VCaP (cell line): ENCODE measurements at regions not wholly inside any gene's neighbourhood (a gene's known extent, or its start where the extent isn't known, plus 50 kb on each side); places are given as distances from the start of the nearest gene placed in this dataset.
"Not testable (repeated sequence)": the region's sequence is repeated elsewhere in the genome, so short reads cannot be mapped to it uniquely, and the experiment has no call there.

Source experiments
- H3K27ac ChIP-seq: fragments of 450-650 bp; 2 replicates; pipeline ENCODE4 v1.5.1; 2017
- CTCF ChIP-seq: fragments of 450-650 bp; conservative IDR thresholded peaks from 2 replicates; pipeline ENCODE4 v1.5.1; 2017; ENCODE audit warnings: mild to moderate bottlenecking, moderate library complexity

DNA sequence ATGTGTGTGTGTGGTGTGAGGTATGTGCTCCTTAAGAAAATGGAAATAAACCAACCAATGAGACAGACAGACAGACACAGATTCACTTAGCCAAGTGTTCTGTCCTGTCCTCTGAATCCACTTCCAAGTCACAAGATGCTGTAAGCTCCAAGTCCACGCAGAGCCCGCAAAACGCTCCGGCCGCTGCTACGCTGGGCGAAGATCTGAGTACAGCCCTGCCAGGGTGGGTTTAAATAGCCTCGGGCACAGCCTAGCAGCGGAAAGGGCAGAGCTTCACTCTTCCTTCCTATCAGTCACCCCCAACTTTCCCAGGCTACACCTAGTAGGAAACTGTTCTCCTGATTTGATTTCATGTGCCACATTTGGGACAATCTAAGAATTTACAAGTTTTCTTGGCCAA, 121.2 kb upstream of the ANKRD30BL start:
- H3K27ac ChIP-seq: no peak overlapping the region
- TF ChIP-seq CTCF: no peak

DNA sequence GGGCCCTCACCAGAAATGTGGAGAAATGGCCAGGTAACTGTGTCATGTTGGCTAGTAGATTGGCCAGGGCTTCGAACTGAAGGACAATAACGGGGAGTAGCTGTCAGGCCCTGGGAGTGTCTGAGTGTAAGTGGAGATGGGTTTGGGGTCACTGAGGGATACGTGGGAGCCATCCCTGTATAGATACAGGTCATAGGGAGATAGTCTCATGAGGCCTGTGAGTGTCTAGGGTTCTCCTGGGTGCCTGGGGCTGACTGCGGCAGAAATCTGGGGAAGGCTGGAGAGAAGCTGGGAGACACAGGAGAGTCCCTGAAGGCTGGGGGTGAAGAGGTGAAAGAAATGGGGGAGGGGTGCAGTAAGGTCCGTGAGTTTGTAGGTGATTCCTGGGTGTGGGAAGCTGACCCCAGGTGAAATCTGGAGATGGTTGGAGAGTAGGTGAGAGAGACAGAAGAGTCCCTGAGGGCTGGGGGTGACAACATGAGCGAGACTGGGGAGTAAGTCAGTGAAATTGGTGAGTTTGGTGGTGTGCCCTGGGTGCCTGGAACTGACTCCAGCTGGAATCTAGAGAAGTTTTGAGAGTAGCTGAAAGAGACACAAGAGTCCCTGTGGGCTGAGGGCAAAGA, 124.6 kb upstream of the ANKRD30BL start:
- H3K27ac ChIP-seq: not testable (repeated sequence)

DNA sequence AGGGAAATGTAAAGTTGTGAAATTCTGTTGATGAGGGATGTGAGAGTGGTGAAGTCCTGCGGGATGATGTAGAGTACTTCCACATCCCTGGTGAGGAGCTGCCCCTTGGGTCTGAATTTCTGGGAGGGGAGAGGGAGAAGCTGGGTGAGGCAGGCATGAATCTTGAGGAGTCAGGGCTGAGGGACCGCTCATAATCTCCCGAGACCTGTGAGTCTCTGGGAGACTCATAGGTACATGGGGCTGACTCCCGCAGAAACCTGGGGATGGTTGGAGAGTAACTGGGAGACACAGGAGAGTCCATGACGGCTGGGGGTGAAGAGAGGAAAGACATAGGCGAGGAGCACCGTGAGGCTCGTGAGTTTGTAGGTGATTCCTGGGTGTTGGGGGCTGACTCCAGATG, 126.2 kb upstream of the ANKRD30BL start:
- H3K27ac ChIP-seq: not testable (repeated sequence)

- not testable (repeated sequence) for H3K27ac ChIP-seq
Observed at GRCh38 chr2:132289138-132289537, 127.4 kb upstream of the ANKRD30BL start.

GRCh38 chr2:132289812-132290211, 126.8 kb upstream of the GPR39 start:
- not testable (repeated sequence) for H3K27ac ChIP-seq

DNA sequence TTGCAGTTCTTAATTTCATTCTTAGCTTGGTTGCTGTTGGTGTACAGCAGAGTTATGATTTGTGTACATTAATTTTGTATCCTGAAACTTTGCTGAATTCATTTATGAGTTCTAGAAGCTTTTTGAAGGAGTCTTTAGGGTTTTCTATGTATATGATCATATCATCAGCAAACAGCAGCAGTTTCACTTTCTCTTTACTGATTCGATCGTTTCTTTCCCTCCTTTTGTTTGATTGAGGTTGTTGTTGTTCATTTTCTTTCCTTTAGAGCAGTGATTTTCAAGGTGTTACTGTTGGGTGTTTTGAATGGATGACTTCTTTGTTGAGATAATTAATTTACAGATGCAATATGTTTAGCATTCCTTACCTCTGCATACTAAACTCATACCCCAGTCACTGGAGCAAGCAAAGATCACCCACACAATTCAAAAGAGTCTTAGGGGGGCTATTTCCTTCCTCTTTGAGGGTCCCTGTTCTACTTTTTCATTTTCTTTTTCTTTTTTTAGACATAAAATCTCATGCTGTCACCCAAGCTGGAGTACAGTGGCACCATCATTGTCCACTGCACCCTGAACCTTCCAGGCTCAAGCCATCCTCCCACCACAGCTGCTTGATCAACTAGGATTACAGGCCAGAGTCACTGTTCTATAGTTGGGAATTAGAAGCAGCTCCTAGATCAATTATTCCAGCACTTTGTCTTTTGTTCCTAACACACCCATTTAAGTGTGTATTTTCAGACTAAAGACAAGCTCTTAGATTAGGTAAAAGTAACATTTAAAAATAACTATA, 115.8 kb upstream of the GPR39 start:
- H3K27ac ChIP-seq: not testable (repeated sequence)

DNA sequence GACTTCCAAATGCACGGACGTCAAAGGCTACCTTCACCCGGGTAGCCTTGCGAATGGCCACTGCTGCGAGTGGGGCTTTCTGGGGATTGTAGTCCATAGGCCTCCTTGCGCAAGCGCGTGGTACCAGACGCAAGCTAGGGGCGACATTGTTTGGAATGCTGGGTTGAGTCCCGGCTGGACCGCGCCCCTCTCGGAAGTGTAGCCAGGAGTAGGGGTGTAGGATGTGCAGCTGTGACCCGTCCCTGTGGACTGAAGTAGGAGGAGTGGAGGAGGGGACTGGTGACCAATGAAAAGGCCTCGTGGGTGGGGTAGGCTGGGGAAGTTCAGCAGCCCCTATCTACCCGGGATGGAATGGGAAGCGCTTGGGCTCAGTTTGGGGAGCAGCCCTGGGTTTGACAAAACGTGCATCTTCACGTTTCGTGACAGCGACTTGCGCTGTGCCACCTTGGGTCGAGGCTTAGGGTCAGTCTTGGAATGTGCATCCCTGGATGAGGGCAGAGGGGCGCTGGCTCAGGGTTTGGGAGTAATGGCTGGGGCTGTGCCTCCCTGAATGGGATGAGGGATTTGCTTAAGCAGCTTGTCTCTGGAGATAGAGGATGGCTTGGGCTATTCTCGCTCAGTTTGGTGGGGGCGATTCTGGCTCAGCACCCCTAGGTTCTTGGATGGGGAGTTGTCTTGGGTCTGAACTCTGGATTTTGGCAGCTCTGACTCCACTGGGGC, 111.8 kb upstream of the GPR39 start:
- not testable (repeated sequence) for H3K27ac ChIP-seq

GRCh38 chr2:132307613-132308198, 108.9 kb upstream of the GPR39 start:
- H3K27ac ChIP-seq: not testable (repeated sequence)

GRCh38 chr2:132309203-132309602, 107.4 kb upstream of the GPR39 start:
- H3K27ac ChIP-seq: not testable (repeated sequence)

DNA sequence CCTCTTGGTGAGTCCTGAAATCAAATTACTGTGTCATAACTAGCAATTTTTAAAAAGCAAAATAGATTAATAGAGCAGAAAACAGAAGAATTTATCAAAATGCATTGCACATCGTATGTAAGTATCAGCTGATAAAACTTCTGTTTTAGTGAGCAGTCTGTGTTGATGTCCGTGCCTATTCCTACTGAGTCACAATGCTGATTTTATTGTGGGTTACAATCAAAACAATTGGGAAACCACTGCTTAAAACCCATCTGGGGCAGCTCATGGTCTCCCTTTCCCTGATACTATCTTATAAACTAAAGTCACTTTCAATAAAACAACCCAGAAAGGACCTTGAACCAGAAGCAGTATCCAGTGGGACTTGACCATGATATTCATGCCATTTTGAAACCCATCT, 101.1 kb upstream of the GPR39 start:
- not testable (repeated sequence) for H3K27ac ChIP-seq

GRCh38 chr2:132317026-132317680, 99.5 kb upstream of the GPR39 start:
- not testable (repeated sequence) for H3K27ac ChIP-seq

DNA sequence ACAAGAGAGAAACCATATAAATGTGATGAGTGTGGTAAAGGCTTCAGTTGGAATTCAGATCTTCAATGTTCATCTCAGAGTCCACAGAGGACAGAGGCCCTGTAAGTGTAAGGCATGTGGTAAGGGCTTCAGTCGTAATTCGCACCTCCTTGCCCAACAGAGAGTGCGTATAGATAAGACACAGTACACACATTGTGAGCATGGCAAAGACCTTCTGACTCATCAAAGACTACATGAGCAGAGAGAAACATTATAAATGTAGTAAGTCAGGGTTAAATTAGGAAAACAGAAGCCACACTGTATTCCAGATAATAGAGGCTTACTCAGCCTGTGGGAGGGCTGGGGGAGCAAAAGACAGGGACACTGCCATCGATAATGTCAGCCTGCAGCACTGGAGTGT, 98.1 kb upstream of the GPR39 start:
- not testable (repeated sequence) for H3K27ac ChIP-seq

DNA sequence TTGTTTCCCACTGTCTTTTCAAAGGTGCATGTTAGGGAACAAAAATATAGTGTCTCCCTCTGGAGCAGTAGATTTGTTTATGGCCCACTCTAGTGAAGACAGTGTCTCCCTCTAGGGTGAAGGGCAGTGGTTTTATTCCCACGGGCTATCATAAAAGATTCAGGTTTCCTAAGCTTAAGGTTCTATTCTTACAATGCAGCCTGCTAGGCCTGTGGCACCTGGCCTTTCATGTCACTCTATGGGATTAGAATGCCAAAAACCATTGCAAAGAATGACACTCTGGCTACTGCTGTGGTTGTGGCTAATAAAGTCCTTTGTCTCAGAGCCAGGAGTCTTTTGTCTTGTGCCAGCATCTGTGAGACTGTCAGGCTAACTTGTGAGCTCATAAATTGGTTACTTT, 92.6 kb upstream of the GPR39 start:
- H3K27ac ChIP-seq: not testable (repeated sequence)

GRCh38 chr2:132332345-132333033, 84.1 kb upstream of the GPR39 start:
- H3K27ac ChIP-seq: not testable (repeated sequence)

DNA sequence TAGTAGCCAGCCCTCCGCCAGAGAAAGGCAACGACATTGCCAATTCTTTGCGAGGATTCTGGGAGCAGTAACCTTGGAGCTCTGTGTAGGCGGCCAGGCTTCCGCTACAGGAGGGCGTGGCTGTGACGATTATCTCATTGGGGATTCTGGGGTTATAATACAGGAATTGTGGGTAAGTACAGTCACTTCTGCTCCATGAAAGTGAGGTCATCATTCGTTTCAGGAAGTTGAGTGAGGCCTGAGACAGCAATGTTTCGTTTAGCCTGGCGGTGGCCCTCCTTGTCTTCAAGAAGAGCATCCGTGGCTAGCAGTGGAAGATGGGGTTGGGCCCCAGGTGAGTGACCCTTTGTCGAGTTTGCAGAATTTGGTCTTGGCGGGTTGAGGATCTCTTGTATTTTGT, 79.5 kb upstream of the GPR39 start:
- not testable (repeated sequence) for H3K27ac ChIP-seq

GRCh38 chr2:132337844-132338243, 78.8 kb upstream of the GPR39 start:
- not testable (repeated sequence) for H3K27ac ChIP-seq

DNA sequence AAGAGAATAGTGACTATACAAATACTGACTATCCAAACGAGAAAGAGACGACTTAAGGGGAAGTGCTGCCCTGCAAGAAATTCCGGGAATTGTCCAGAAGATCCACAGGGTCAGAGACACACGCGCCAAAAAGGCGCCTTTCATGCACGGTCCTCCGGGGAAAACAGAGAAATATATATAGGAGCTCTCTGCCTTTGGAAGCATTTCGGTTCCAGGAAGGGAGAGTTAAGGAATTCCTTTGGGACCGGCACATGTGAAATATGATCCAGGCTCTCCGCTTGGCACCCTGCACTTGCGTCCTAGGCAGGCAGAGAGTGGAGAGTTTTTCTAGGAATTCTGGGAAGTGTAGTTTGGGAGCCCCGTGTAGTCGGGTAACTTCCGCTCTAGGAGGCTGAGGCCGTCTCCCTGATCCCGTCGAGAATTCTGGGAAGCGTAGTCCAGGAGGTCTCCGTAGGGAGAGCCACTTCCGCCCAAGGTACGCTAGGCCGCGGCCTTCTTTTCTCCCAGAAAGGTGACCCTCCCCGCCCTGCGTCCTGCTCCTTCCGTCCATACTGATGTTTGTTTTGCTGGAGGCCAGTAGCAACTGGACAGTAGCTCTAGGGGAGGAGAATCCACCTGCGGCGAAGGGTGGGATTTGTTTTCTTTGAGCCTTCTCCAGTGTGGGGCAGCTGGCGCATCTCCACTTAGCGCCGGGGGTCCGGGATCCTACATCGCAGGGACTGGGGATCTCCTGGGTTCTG, 69.4 kb upstream of the GPR39 start:
- not testable (repeated sequence) for H3K27ac ChIP-seq
